ENCODE measurements at regions not wholly inside any gene's neighbourhood (a gene's known extent, or its start where the extent isn't known, plus 50 kb on each side); places are given as distances from the start of the nearest gene placed in this dataset.
A peak's percentile ranks its signal among the peaks of the same experiment; 100 is the strongest.

DNA sequence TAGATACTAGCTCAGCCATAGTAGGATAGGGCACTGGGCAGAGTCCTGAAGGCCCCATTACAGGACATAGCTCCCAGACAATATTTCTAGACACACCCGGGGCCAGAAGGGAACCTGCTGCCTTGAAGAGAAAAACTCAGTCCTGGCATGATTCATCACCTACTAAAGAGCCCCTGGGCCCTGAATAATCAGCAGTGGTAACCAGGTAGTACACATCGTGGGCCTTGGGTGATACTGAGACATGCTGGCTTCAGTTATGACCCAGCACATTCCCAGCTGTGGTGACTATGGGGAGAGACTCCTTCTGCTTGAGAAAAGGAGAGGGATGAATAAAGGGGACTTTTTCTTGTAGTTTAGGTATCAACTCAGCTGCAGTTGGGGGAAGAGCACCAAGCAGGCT is 104.3 kb upstream of the STK26 start:
- ChIA-PET CTCF (no interaction called here), POLR2A (ENCODE audit: unreplicated experiment) (no interaction called here)
- no peak overlapping the region for H3K4me3 ChIP-seq
- no peaks in the 10 kb centered on the region for H3K9me2 ChIP-seq (ENCODE audit: insufficient read depth)
- H3K27ac ChIP-seq: no peak overlapping the region
- DNase-seq: peak in 1 of 2 experiments; percentile 55
- no peak for TF ChIP-seq EZH2 (IDR thresholded peaks at IDR 0.05; ENCODE audit: low read depth)
- intact Hi-C loops (cut with micrococcal nuclease; ENCODE audit: unreplicated experiment): no loop called here
- no peaks in the 10 kb centered on the region; the same call in 1 of the 2 replicates for H3K9me3 ChIP-seq (ENCODE audit: insufficient read depth, low read depth)
- BruUV-seq (replicated peaks): no TSS peak
- H2AFZ ChIP-seq: no peak overlapping the region
- no peaks in the 10 kb centered on the region for H3K79me2 ChIP-seq (ENCODE audit: low read depth)
- peaks cover 7% of the 10 kb centered on the region; the same call in 1 of the 2 replicates for H3F3A ChIP-seq (ENCODE audit: insufficient read depth, low read depth)
- H3K27me3 ChIP-seq (ENCODE audit: insufficient read depth, low read depth): no peaks in the 10 kb centered on the region
- H4K20me1 ChIP-seq (ENCODE audit: insufficient read depth): no peaks in the 10 kb centered on the region
- H3K36me3 ChIP-seq (ENCODE audit: low read depth): no peaks in the 10 kb centered on the region
- H3K4me1 ChIP-seq (replicated peaks; ENCODE audit: insufficient read depth): peaks cover 41% of the 10 kb centered on the region
- no peak overlapping the region for H3K4me2 ChIP-seq

DNA sequence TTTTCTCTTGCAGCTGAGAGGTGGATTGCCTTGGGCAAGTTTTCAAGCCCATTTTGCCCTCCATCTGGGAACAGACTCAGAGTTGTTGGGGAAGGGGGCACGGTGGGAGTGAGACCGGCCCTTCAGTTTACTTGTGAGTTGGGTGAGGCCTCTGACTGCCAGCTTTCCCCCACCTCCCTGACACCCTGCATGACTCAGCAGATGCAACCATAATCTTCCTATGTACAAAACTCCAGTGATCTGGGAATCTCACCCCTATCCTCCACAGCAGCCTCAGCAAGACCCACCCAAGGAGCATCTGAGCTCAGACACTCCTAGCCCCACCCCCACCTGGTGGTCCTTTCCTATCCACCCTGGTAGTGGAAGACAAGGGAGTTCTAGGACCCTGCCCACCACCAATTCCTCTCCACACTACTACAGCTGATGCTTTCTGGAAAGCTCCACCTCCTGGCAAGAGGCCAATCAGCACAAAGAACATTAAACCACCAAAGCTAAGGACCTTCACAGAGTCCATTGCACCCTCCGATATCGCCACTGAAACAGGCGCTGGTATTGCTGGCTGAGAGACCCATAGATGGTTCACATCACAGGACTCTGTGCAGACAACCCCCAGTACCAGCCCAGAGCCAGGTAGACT is 99.4 kb upstream of the STK26 start:
- no peak overlapping the region for H3K4me3 ChIP-seq
- peak overlapping the region; percentile 18 for H3K27ac ChIP-seq
- peaks cover 3% of the 10 kb centered on the region; the same call in 1 of the 2 replicates for H3K9me3 ChIP-seq (ENCODE audit: insufficient read depth, low read depth)
- no peaks in the 10 kb centered on the region for H3K27me3 ChIP-seq (ENCODE audit: insufficient read depth, low read depth)
- peaks cover 35% of the 10 kb centered on the region for H3K4me1 ChIP-seq (replicated peaks; ENCODE audit: insufficient read depth)
- H3K9me2 ChIP-seq (ENCODE audit: insufficient read depth): no peaks in the 10 kb centered on the region
- no peaks in the 10 kb centered on the region for H3K79me2 ChIP-seq (ENCODE audit: low read depth)
- H3F3A ChIP-seq (ENCODE audit: insufficient read depth, low read depth): peaks cover 7% of the 10 kb centered on the region; the same call in 1 of the 2 replicates
- POLR2A ChIA-PET (ENCODE audit: unreplicated experiment): interaction anchor here (0.6 kb wide), 1 partner anchor 129 kb away, joined by 5 read pairs; no protein-coding TSS in a partner anchor
- H3K36me3 ChIP-seq (ENCODE audit: low read depth): no peaks in the 10 kb centered on the region
- TF ChIP-seq, protein P1, sequence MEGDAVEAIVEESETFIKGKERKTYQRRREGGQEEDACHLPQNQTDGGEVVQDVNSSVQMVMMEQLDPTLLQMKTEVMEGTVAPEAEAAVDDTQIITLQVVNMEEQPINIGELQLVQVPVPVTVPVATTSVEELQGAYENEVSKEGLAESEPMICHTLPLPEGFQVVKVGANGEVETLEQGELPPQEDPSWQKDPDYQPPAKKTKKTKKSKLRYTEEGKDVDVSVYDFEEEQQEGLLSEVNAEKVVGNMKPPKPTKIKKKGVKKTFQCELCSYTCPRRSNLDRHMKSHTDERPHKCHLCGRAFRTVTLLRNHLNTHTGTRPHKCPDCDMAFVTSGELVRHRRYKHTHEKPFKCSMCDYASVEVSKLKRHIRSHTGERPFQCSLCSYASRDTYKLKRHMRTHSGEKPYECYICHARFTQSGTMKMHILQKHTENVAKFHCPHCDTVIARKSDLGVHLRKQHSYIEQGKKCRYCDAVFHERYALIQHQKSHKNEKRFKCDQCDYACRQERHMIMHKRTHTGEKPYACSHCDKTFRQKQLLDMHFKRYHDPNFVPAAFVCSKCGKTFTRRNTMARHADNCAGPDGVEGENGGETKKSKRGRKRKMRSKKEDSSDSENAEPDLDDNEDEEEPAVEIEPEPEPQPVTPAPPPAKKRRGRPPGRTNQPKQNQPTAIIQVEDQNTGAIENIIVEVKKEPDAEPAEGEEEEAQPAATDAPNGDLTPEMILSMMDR (conservative IDR thresholded peaks at IDR 0.05): no peak
- no peak for TF ChIP-seq EZH2 (IDR thresholded peaks at IDR 0.05; ENCODE audit: low read depth)
- CTCF ChIA-PET: no interaction called here
- H4K20me1 ChIP-seq (ENCODE audit: insufficient read depth): no peaks in the 10 kb centered on the region
- H2AFZ ChIP-seq: peak overlapping the region; percentile 63; the same call in 1 of the 2 replicates
- DNase-seq: peak in 1 of 2 experiments; percentile 9
- BruUV-seq (replicated peaks): no TSS peak
- intact Hi-C loops (cut with micrococcal nuclease; ENCODE audit: unreplicated experiment): no loop called here
- H3K4me2 ChIP-seq: peak overlapping the region; percentile 40

DNA sequence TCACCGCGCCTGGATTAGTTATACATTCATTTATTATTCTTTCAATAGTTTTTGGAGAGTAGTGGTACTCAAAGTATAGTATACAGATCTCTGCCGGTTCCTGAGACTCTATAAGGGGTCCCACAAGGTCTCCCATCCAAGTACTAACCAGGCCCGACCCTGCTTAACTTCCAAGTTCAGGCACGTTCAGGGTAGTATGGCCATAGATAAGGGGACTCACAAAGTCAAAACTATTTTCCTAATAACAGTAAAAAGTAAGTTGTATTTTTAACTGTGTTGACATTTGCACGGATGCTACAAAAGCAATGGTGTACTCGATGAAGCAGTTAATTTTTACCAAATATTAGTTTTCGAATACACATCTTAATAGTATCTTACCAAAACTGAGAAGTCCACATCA is 84.4 kb upstream of the STK26 start:
- no peaks in the 10 kb centered on the region for H3K4me1 ChIP-seq (replicated peaks; ENCODE audit: insufficient read depth)
- no peaks in the 10 kb centered on the region for H3F3A ChIP-seq (ENCODE audit: insufficient read depth, low read depth)
- H3K9me3 ChIP-seq (ENCODE audit: insufficient read depth, low read depth): no peaks in the 10 kb centered on the region
- intact Hi-C loops (cut with micrococcal nuclease; ENCODE audit: unreplicated experiment): no loop called here
- no peaks in the 10 kb centered on the region; the same call in 1 of the 2 replicates for H3K9me2 ChIP-seq (ENCODE audit: insufficient read depth)
- no peak overlapping the region for H3K4me2 ChIP-seq
- H2AFZ ChIP-seq: no peak overlapping the region
- CTCF ChIA-PET: no interaction called here
- POLR2A ChIA-PET (ENCODE audit: unreplicated experiment): no interaction called here
- H3K36me3 ChIP-seq (ENCODE audit: low read depth): no peaks in the 10 kb centered on the region
- no peak for TF ChIP-seq EZH2 (IDR thresholded peaks at IDR 0.05; ENCODE audit: low read depth)
- TF ChIP-seq, protein P1 (conservative IDR thresholded peaks at IDR 0.05): no peak
- no peak overlapping the region for H3K27ac ChIP-seq
- no peaks in the 10 kb centered on the region for H3K27me3 ChIP-seq (ENCODE audit: insufficient read depth, low read depth)
- H4K20me1 ChIP-seq (ENCODE audit: insufficient read depth): no peaks in the 10 kb centered on the region
- no TSS peak for BruUV-seq (replicated peaks)
- no peak for DNase-seq
- H3K79me2 ChIP-seq (ENCODE audit: low read depth): no peaks in the 10 kb centered on the region
- no peak overlapping the region for H3K4me3 ChIP-seq

Measured in PC-9 (cell line).